ENCODE measurements at regions not wholly inside any gene's neighbourhood (a gene's known extent, or its start where the extent isn't known, plus 50 kb on each side); places are given as distances from the start of the nearest gene placed in this dataset.

GRCh38 chr5:71825992-71826391, 106.9 kb downstream of the CARTPT start:
- DNase-seq, result no peak

DNA sequence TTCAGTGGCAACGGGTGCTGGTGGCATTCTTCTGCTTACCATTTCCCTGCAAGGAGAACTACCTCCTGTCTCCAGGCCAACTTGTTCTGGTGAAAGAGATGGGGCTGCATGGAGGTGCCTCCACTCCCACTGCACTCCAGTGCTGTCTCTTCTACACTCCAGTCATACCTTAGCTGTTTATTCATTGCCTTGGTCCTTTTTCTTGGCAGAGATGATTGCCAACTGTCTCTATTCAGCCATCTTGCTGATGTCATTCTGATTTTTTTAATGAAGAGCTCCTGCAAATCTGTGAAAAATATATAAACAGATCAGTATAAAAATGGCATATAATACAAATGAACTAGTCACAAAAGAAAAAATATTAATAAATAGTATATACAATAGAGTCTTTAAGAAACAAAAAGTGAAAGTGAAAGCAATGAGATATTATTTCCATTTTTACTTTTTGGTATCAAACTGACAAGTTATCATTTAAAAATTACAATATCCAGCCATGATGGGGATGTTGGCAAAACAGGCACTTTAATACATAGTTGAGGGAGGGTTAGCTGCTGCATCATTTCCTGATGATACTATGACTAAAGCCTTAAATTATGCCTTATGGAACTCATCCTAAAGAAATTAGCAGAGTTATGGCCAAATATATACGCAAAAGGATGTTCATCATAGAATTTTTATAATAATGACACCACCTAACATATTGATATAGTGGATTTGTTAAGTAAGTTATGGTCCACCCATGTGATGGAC, 109.4 kb downstream of the CARTPT start:
- no peak for DNase-seq

DNA sequence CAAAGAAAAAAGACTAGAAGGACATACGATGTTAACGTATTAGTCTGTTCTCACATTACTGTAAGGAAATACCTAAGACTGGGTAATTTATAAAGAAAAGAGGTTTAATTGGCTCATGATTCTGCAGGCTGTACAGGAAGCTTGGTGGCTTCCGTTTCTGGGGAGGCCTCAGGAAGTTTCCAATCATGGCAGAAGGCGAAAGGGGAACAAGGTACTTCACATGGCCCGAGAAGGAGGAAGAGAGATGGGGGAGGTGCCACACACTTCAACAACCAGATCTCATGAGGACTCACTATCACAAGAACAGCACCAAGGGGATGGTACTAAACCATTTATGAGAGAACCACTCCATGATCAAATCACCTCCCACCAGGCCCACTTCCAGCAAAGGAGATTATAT, 110.1 kb downstream of the CARTPT start:
- DNase-seq, result no peak

DNA sequence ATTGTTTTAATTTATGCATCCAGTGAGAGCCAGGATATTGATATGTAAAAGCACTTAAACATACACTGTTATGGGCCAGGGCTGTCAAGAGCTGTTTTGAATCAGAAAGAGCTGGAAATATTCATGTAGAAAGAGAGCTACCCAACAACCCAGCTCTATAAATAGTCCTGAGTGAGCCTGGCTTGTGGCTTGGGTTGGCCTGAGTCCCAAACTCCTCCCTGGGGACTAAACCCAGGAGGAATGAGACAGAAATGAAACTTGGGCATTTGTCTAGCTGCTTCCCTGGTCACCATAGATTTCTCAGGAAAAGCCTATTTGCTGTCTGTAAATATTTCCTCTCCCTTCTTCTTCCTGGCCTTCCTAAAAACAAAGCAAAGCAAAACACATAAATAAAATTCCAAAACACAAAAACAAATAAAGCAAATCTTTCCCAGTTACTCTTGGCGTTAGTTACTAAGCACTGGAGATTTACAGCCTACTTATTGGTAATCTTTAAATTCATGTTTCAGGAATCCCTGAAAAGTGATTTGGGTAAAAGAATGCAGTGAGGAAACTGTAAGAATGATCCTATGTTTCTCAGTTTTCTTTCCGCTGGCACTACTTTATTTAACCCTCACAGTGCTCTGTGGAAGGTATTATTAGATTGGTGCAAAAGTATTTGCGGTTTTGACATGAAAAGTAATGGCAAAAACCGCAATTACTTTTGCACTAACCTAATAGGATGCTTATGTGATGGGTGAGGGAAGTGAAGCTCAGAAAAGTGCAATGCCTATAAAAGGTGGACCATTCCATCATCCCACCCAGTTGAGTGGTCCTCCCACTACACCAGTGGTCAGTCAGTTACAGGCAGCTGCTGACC, 111.8 kb downstream of the CARTPT start:
- DNase-seq, result peak in 1 of 2 experiments; percentile 49

GRCh38 chr5:71832812-71833715, 114.0 kb downstream of the CARTPT start:
- no peak for DNase-seq

GRCh38 chr5:71834601-71835000, 115.5 kb downstream of the CARTPT start:
- DNase-seq, result no peak

GRCh38 chr5:71836084-71836483, 117.0 kb downstream of the CARTPT start:
- no peak for DNase-seq

- DNase-seq, result no peak
Measured at GRCh38 chr5:71836559-71837112, 117.6 kb downstream of the CARTPT start.

DNA sequence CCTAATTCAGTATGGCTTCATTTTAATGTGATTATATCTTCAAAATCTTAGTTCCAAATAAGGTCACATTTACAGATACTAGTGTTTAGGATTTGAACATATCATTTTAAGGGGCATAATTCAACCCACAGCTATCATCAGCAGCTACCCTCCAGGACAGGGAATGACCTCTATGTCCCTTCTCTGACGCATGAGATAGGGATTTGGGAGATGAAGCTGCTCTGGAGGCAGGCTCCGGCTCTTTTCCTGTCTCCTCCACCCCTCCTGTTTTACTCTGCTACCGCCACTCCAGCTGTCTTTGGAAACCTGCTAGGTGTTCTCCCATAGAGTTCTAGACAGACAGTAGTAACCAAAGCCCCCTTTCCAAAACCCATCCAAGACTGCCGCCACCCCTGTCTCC, 119.2 kb downstream of the CARTPT start:
- DNase-seq, result no peak

DNA sequence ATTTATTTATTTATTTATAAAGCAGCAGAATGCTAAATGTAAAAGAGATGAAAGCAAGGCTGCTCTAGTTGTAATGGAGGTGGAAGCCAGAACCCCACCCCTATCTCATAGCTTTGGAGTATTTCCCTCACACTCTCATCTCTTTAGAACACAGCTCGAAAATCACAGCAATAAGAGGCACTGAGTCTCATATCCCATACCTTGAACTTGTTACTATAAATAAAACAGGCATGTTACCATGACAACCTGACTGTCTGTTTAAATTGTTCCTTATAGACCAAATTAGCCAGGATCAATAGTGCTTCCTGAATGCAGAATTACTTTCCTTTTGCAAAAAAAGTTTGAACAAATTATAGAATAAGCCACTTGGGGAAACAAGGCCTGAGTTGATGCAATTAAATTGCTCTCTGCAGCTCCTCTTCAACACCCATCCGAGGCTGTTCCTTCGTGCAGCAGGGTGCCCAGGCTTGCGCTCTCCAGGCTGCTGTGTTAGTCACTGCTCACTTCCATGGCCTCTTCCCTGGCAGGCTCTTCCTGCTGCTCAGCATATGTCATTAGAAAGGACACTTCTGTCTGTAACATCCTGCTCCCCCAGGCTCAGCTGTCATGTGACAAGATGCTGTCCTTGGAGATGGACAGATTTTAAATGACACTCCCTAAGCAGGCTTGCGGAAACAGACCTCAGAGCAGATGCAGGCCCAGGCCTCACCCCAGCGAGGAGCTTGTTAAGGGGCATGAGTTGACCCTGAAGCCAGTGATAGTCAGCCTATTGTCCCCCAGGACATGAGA, 120.2 kb downstream of the CARTPT start:
- peak in 1 of 2 experiments; percentile 6 for DNase-seq

- no peak for DNase-seq
Measured at GRCh38 chr5:71841107-71841506, 122.0 kb downstream of the CARTPT start.

GRCh38 chr5:71843111-71843510, 124.0 kb downstream of the CARTPT start:
- DNase-seq, result no peak

DNA sequence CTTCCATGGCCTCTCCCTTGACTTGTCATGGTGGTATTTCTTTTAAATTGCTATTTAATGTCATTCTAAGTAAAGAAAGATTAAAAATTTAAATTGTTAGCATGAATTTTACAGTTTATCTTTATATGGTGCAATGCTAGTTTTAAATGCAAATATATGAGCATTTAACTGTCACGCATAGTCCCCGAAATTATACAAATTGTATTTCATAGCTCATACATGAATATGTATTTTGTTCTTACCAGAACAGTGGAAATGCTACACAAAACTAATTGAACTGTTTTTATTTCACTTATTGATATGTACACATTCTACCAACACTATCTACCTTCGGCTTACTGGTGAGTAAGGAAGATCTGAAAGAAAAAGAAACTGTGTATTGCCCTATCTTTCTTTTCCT, 125.8 kb downstream of the CARTPT start:
- no peak for DNase-seq

GRCh38 chr5:71859515-71859914, 140.4 kb downstream of the CARTPT start:
- DNase-seq, result no peak

DNA sequence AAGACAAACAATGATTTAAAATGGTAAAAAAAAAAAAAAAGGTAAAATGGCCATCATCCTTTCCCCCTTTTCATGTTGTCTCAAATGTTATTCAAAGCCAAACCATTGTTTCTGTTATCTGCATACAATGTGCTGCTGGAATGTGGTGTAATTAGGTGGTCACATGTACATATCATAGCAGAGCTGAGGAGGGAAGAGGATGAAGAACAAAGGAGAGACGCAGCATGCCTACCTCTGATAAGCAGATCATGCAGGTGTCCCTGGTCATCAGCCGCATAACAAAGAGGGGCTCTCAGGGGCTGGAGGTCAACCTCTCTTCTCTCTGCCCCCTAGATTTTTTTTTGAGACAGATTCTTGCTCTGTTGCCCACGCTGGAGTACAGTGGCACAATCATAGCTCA, 141.0 kb downstream of the CARTPT start:
- no peak for DNase-seq

GRCh38 chr5:71861682-71862081, 142.6 kb downstream of the CARTPT start:
- DNase-seq, result no peak

DNA sequence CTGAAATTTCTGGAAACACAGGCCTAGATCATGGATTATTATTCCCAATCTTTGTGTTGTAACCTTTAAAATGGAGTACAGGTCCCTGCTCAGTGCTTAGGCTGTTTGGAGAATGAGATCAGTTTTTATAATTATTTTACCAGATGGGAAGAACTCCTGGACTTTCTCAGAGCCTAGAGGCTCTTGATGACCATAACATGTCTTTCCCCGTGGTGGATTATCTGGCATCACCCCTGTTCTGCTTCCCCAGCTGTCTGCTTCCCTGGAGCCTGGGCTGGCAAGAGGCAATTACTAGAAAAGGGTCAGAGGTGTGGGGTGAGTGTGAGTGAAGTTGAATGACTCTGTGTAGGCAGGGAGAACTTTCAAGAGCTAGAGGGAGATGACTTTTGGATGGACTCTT, 143.0 kb downstream of the CARTPT start:
- DNase-seq, result no peak

GRCh38 chr5:71862507-71863060, 143.5 kb downstream of the CARTPT start:
- DNase-seq, result peak; percentile 7 to 37

DNA sequence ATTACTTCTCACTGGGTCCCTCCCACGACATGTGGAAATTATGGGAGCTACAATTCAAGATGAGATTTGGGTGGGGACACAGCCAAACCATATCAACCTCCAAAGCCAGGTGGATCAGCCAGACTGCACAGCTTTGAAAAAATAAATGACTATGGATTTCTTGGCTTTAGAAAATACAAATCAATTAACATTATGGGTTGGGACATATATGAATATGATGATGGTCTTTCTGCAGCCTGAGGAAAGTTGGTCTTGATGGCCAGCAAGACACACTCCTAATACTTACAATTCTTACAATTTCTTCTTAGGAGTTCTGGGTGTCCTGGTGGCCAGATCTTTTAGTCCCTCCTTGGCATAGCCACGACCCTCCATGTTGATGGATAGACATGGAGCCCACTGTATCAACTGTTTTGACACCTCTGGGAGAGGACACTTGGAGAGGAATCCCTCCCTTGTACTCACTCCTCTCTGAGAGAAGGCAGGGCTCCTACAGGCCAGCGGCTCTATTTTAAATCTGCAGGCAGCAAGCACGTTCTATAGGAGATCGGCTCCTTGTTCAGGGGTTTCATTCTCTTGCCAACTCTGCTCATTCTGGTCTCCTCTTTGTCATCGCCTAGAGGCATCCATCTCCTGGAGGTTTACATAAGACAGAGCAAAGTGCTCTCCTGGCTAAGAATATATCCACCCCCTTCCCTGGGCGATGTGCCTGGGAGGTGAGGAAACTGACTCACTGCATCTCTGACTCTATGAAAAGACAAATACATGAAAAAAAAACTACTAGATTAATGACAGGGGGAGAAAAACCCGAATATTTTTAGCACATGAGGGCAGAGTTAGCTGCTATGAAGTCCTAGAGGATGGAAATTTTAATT, 145.9 kb downstream of the CARTPT start:
- no peak for DNase-seq

DNA sequence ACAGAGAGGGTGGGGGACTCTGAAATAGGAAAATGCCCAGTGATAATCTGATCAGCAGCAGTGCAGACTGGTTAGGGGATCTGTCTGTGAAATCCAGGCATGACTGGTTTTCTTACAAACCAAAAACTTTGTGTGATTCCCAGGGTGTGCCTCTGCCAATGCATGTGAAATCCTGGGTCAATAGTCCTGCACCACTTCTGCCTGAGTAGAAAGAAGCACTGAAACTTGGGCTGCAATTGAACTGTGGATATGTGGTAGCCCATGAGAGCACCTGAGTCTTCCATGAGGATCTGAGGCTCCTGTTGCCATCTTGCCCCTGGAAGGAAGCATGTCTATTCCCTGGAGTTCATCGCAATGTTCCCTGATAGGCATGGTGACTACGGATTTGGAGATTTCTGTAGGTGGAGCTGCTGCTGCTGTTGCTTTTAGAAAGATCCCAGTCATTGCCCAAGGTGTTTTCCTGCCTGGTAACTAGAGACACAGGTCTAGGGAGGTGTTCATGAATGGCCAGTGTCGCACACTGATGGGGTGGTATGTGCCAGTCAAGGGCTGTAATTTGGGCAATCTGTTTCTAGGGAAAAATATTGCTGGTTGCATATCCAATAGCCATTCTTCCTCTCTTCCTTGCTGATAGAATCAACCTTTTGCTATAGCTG, 146.7 kb downstream of the CARTPT start:
- no peak for DNase-seq

All from cerebellar nuclear complex (tissue), 1 donor.